Stomach (tissue), 8 donors: ENCODE measurements at regions not wholly inside any gene's neighbourhood (a gene's known extent, or its start where the extent isn't known, plus 50 kb on each side); places are given as distances from the start of the nearest gene placed in this dataset.

Source experiments
- DNase-seq, 2 donors: peaks; one replicate each; pipeline versions ENCODE4 v3.0.0 to v3.0.0-alpha.2; 2013 to 2019
- H3K27ac ChIP-seq, 5 donors: fragments of 200-600 bp in 4 of 5; sonication (generic) in 4 of 5; one replicate each; pipeline ENCODE4 v1.5.1; 2013 to 2019; ENCODE audit warnings: mild to moderate bottlenecking in 1 of 5, moderate library complexity in 1 of 5
- H3K27me3 ChIP-seq, 3 donors: fragments of 200-600 bp; sonication (generic); one replicate each; pipeline ENCODE4 v1.5.1; 2017 to 2019; ENCODE audit warnings: mixed run types in 1 of 3
- H3K36me3 ChIP-seq, 4 donors: fragments of 200-600 bp; sonication (generic); 1 replicate in 3 of 4; 2 replicates in 1 of 4; pipeline ENCODE4 v1.5.1; 2016 to 2019
- H3K4me1 ChIP-seq, 4 donors: fragments of 200-600 bp; sonication (generic); one replicate each; pipeline ENCODE4 v1.5.1; 2016 to 2019
- H3K4me3 ChIP-seq, 4 donors: fragments of 200-600 bp; sonication (generic) in 3 of 4; one replicate each; pipeline ENCODE4 v1.5.1; 2016 to 2019; ENCODE audit warnings: mild to moderate bottlenecking in 1 of 4
- H3K9me3 ChIP-seq, 4 donors: fragments of 200-600 bp; sonication (generic); one replicate each; pipeline ENCODE4 v1.5.1; 2016 to 2019
- CTCF ChIP-seq, 7 experiments: fragments of 450-650 bp in 4 of 7; fragments of 200-600 bp in 3 of 7; sonication (generic) in 3 of 7; IDR thresholded peaks; one replicate each; pipeline ENCODE4 v1.5.1; 2016 to 2019; ENCODE audit warnings: antibody characterized with exemption in 7 of 7, control low read depth in 2 of 7, mild to moderate bottlenecking in 1 of 7
- EP300 ChIP-seq: sonication (generic); formaldehyde crosslinking; IDR thresholded peaks from one replicate; pipeline ENCODE4 v1.6.1; 2017; ENCODE audit warnings: antibody characterized with exemption
- POLR2A ChIP-seq, 4 donors: fragments of 450-650 bp; IDR thresholded peaks; one replicate each; pipeline ENCODE4 v1.6.1; 2016; ENCODE audit warnings: antibody characterized with exemption in 4 of 4, control low read depth in 2 of 4, mild to moderate bottlenecking in 1 of 4, moderate library complexity in 1 of 4
- POLR2AphosphoS5 ChIP-seq, 3 donors: sonication (generic); formaldehyde crosslinking; IDR thresholded peaks; one replicate each; pipeline ENCODE4 v1.6.1; 2016; ENCODE audit warnings: antibody characterized with exemption in 3 of 3
- WGBS, 5 donors: extraction: QIAGEN DNeasy Blood & Tissue Kit in 3 of 5; methylation state at CpG; one replicate each; pipeline versions ENCODE4 v1.1.5 to v1.1.7; 2013 to 2018; 5-methylcytosine and 5-hydroxymethylcytosine counted together
- intact Hi-C: fragments of 100-400 bp; cut with DNase I; formaldehyde crosslinking; loops from one replicate; pipeline ENCODE4 v1.15.1; 2023; ENCODE audit warnings: low total_unique reads
- donor health status: healthy with polysubstance abuse.
- donor health status: Bipolar disorder and iron deficiency.
- donor health status: healthy.

- no peak for DNase-seq
- Histone ChIP-seq H3K27me3 (peaks cover 0 to 17% (median 0%) of the 10 kb centered on the region in 3 donors), H3K9me3 (no peaks in the 10 kb centered on the region), H3K36me3 (no peaks in the 10 kb centered on the region), H3K27ac (no peak overlapping the region), H3K4me3 (no peak overlapping the region), H3K4me1 (no peaks in the 10 kb centered on the region)
- WGBS, 5 donors = 91 to 99% (median 94%) methylated on average over 4 of the region's 4 CpGs
- TF ChIP-seq POLR2A (IDR thresholded peaks at IDR 0.05) (no peak), POLR2AphosphoS5 (IDR thresholded peaks at IDR 0.05) (no peak), EP300 (no peak), CTCF (IDR thresholded peaks at IDR 0.05) (no peak)
- intact Hi-C loops = no loop called here
Measured at GRCh38 chr9:126017758-126018157, 270.6 kb downstream of the PBX3 start.

GRCh38 chr9:126020836-126021235 lies 273.7 kb downstream of the PBX3 start:
- 81 to 90% (median 87%) methylated on average over 15 of the region's 15 CpGs for WGBS, 5 donors
- no peak overlapping the region for H3K27ac ChIP-seq
- H3K4me3 ChIP-seq = no peak overlapping the region
- H3K9me3 ChIP-seq = no peaks in the 10 kb centered on the region
- H3K27me3 ChIP-seq = peaks cover 0 to 11% (median 0%) of the 10 kb centered on the region in 3 donors
- TF ChIP-seq CTCF (IDR thresholded peaks at IDR 0.05) = no peak
- TF ChIP-seq POLR2A (IDR thresholded peaks at IDR 0.05) = no peak
- no peak for TF ChIP-seq EP300
- TF ChIP-seq POLR2AphosphoS5 (IDR thresholded peaks at IDR 0.05) = no peak
- DNase-seq = no peak
- no peaks in the 10 kb centered on the region for H3K36me3 ChIP-seq
- intact Hi-C loops = no loop called here
- no peaks in the 10 kb centered on the region for H3K4me1 ChIP-seq

GRCh38 chr9:126023962-126024361 lies 276.8 kb downstream of the PBX3 start:
- DNase-seq = no peak
- no peaks in the 10 kb centered on the region for H3K36me3 ChIP-seq

GRCh38 chr9:126024581-126025230 lies 277.5 kb downstream of the PBX3 start:
- Histone ChIP-seq H3K27ac (no peak overlapping the region), H3K4me1 (no peaks in the 10 kb centered on the region), H3K36me3 (no peaks in the 10 kb centered on the region), H3K9me3 (no peaks in the 10 kb centered on the region), H3K4me3 (no peak overlapping the region), H3K27me3 (peaks cover 0 to 5% (median 0%) of the 10 kb centered on the region in 3 donors)
- TF ChIP-seq POLR2AphosphoS5 (IDR thresholded peaks at IDR 0.05) = no peak
- intact Hi-C loops = no loop called here
- 71 to 83% (median 82%) methylated on average over 11 to 13 of the region's 13 CpGs for WGBS, 5 donors
- DNase-seq = no peak

More at GRCh38 chr9:126023962-126024361, 276.8 kb downstream of the PBX3 start:
- no peaks in the 10 kb centered on the region for H3K9me3 ChIP-seq
- H3K27ac ChIP-seq = no peak overlapping the region
- TF ChIP-seq POLR2AphosphoS5 (IDR thresholded peaks at IDR 0.05) = no peak
- TF ChIP-seq EP300 = no peak
- no peak for TF ChIP-seq POLR2A (IDR thresholded peaks at IDR 0.05)
- TF ChIP-seq CTCF (IDR thresholded peaks at IDR 0.05) = no peak
- no peak overlapping the region for H3K4me3 ChIP-seq
- peaks cover 0 to 5% (median 0%) of the 10 kb centered on the region in 3 donors for H3K27me3 ChIP-seq
- 89 to 98% (median 95%) methylated on average over 15 of the region's 15 CpGs for WGBS, 5 donors
- intact Hi-C loops = no loop called here
- H3K4me1 ChIP-seq = no peaks in the 10 kb centered on the region

- no peak for DNase-seq
- H3K27me3 ChIP-seq = peaks cover 0 to 10% (median 6%) of the 10 kb centered on the region in 3 donors
Measured at GRCh38 chr9:126025991-126026390, 278.8 kb downstream of the PBX3 start.

More at GRCh38 chr9:126025991-126026390, 278.8 kb downstream of the PBX3 start:
- no peak for TF ChIP-seq CTCF (IDR thresholded peaks at IDR 0.05)
- no peak for TF ChIP-seq EP300
- TF ChIP-seq POLR2AphosphoS5 (IDR thresholded peaks at IDR 0.05) = no peak
- TF ChIP-seq POLR2A (IDR thresholded peaks at IDR 0.05) = no peak
- WGBS, 5 donors = 69 to 91% (median 86%) methylated on average over 5 of the region's 5 CpGs
- Histone ChIP-seq H3K27ac (no peak overlapping the region), H3K9me3 (no peaks in the 10 kb centered on the region), H3K36me3 (no peaks in the 10 kb centered on the region), H3K4me1 (no peaks in the 10 kb centered on the region), H3K4me3 (no peak overlapping the region)
- intact Hi-C loops = no loop called here
